ENCODE measurements at regions not wholly inside any gene's neighbourhood (a gene's known extent, or its start where the extent isn't known, plus 50 kb on each side); places are given as distances from the start of the nearest gene placed in this dataset.

DNA sequence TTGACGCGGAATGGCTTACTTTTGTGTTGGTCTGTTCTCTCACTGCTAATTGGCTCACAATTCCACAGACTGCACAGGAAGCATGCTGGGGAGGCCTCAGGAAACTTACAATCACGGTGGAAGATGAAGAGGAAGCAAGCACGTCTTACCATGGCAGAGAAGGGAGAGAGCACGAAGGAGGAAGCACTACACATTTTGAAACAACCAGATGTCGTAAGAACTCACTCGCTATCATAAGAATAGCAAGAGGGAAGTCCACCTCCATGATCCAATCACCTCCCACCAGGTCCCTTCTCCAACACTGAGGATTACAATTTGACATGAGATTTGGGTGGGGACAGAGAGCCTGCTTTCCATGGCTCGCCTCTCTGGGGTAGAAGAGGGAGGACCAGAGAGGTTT, 106.2 kb downstream of the KCNF1 start:
- H3K27ac ChIP-seq: no peak overlapping the region
- TF ChIP-seq ZFX (IDR thresholded peaks at IDR 0.05): no peak
- TF ChIP-seq, protein P1, sequence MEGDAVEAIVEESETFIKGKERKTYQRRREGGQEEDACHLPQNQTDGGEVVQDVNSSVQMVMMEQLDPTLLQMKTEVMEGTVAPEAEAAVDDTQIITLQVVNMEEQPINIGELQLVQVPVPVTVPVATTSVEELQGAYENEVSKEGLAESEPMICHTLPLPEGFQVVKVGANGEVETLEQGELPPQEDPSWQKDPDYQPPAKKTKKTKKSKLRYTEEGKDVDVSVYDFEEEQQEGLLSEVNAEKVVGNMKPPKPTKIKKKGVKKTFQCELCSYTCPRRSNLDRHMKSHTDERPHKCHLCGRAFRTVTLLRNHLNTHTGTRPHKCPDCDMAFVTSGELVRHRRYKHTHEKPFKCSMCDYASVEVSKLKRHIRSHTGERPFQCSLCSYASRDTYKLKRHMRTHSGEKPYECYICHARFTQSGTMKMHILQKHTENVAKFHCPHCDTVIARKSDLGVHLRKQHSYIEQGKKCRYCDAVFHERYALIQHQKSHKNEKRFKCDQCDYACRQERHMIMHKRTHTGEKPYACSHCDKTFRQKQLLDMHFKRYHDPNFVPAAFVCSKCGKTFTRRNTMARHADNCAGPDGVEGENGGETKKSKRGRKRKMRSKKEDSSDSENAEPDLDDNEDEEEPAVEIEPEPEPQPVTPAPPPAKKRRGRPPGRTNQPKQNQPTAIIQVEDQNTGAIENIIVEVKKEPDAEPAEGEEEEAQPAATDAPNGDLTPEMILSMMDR (conservative IDR thresholded peaks at IDR 0.05): no peak

DNA sequence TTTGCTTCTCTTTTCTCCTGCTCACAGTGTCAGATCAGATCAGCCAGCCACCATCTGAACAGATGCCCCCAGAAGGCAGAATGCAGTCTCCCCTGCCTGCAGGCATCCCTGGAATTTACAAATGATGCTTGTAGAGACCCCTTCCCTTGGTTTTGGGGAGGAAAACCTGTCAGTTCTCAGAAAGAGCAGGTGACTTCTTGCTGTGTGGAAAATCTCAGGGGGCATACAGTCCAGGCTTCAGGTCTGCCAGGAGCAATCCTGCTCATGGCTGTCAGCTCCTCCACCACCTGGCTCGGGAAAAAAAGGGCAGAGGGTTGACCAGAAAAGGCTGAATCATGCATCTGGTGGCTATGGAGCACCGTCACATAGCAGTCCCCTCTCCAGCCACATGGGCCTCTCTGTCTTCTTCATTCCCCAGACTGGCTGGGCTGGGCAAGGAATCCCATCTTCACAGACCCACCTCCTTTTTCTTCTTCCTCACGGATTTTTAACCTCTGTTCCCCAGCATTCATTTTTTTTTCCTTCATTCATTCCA, 107.0 kb downstream of the KCNF1 start:
- H3K27ac ChIP-seq: no peak overlapping the region
- no peak for TF ChIP-seq ZFX (IDR thresholded peaks at IDR 0.05)

DNA sequence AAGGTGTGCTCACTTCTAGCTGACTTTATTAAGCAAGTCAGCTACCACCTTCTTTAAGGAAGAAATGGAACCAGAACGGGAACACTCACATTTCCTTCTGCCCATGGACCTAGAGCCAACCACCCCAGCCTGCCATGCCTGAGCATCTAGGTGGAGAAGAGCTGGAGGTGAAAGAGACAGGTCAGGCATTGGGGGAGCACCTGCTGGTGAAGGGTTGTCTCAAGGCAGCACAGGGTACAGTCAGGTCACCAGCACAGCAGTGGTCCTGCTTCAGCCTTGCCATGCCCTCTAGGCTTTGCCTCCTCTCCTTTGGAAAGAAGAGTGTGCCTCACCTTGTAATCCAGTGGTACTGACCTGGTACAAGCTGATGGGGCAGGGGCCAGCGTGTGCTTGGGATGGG, 107.9 kb downstream of the KCNF1 start:
- H3K27ac ChIP-seq: no peak overlapping the region
- TF ChIP-seq ZFX (IDR thresholded peaks at IDR 0.05): no peak
- TF ChIP-seq, protein P1 (conservative IDR thresholded peaks at IDR 0.05): no peak

DNA sequence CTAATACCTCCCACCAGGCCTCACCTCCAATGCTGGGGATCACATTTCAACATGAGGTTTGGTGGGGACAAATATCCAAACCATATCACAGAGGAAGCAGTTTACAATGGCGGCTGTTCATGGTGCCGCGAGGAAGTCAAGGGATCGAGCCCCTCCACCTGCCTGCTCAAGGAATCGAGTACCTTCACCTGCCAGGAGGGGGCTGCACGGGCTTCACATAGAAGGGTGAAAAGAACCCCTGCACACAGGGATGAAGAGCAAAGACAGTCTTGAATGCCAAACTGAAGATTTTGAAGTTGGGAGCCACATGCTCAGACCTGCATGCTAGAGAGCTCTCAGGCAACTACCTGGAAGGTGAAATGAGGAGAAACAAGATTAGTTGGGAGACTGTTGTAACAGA, 110.3 kb downstream of the KCNF1 start:
- no peak overlapping the region for H3K27ac ChIP-seq
- TF ChIP-seq, protein P1 (conservative IDR thresholded peaks at IDR 0.05): no peak; the same call in 1 of the 2 replicates
- TF ChIP-seq ZFX (IDR thresholded peaks at IDR 0.05): no peak

DNA sequence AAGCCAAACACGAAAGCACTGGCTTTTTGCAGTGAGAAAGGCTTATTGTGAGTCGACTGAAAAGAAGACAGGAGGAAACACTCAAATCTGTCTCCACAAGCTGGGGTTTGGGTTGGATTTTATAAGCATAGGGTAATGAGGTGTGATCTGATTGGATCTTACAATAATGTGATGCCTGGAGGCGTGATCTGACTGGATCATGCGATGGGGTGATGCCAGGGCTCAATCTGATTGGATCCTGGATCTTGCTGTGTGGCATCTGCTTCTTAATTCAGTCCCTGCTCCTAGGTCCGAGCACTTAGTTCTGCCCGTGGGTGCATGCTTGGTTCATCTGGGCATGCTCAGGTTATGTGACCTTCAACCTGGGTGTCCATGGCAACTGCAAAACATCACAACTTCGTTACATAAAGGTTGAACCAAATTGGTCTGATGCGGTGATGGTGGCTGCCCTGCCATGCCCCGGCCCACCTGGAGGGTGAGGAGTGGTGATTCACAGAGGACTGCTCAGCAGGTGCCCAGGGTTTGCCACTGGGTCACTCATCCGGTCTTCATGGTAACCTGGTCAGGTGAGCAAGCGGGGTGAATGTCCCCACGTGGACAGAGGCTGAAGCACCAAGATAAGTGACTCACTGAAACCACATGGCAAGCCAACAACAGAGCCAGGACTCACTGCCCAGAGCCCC, 111.0 kb downstream of the KCNF1 start:
- TF ChIP-seq, protein P1 (conservative IDR thresholded peaks at IDR 0.05): no peak
- no peak for TF ChIP-seq ZFX (IDR thresholded peaks at IDR 0.05)
- H3K27ac ChIP-seq: no peak overlapping the region

DNA sequence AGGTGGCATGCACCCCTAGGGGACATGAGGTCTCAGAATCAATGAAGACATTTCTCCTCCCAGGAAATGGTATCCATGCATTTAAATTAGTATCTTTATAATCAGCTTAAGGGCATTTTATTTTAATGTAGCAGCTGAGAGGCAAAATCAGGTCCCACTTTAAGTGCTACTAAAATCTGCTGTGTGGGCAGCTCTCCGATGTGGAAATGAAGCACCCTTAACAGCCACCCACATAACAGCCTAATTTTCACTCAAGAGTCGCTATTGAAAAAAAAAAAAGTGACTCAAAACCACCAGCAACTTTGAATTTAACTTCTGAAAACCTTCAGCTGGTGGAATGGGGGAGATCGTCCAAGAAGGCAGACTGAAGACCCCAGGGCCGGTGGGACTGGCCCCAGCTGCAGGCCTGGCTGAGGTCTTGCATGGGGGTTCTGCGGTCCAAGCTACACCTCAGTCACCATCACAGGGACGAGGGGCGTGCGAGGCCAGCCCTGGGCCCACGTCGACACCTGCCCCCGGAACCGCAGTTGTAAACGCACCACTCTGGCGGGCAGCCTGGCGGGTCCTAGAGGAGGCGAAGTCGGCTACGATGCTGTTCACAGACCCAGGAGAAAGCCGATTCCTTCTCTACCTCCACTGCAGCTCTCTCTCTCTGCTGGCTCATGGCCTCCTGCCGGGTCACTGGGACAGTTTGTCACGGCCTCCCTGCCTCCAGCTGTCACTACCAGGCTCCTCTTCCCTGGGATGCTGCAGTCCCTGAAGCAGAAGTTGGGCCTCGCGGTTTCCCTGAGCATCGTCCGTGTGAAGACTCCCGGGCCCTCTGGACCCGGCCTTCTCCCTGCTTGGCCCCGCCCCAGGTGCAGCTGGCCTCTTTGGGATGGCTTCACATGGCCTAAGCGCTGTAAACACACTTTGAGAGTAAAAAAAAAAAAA, 111.9 kb downstream of the KCNF1 start:
- H3K27ac ChIP-seq: no peak overlapping the region
- TF ChIP-seq ZFX (IDR thresholded peaks at IDR 0.05): no peak
- TF ChIP-seq, protein P1 (conservative IDR thresholded peaks at IDR 0.05): no peak

DNA sequence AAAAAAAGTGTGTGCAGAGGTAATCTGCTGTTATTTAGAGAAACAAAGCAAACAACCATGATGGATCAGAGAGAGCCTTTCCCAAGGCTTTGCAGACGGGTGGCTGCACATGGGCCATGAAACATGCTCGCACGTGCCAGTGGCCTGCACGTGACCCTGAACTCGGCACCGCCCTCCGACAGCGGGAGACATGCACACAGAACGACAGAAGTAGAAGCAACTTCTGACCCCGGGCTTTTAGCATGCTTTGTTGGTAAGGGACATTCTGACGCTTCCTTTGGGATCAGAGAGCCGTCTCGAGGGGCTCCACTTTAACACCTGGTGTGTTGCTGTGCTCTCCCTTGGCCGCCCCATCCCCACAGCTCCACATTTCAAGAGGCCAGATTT, 112.5 kb downstream of the KCNF1 start:
- H3K27ac ChIP-seq: no peak overlapping the region
- no peak for TF ChIP-seq ZFX (IDR thresholded peaks at IDR 0.05)
- TF ChIP-seq, protein P1 (conservative IDR thresholded peaks at IDR 0.05): no peak

Data from C4-2B (cell line).